HL-60 (cell line): ENCODE measurements at regions not wholly inside any gene's neighbourhood (a gene's known extent, or its start where the extent isn't known, plus 50 kb on each side); places are given as distances from the start of the nearest gene placed in this dataset.
"Not testable (repeated sequence)": the region's sequence is repeated elsewhere in the genome, so short reads cannot be mapped to it uniquely, and the experiment has no call there.

Experiments used
- DNase-seq, 2 experiments: peaks; one replicate each; pipeline ENCODE4 v3.0.0-alpha.2; 2010 to 2020; ENCODE audit warnings: low read depth in 1 of 2, low spot score in 1 of 2
- H3K27ac ChIP-seq: fragments of 250-450 bp; sonication (Bioruptor Pico); replicated peaks from 2 replicates; pipeline ENCODE4 v1.5.1; 2020; ENCODE audit warnings: mild to moderate bottlenecking, moderate library complexity
- H3K27me3 ChIP-seq: fragments of 250-450 bp; sonication (Bioruptor Pico); 2 replicates; pipeline ENCODE4 v1.5.1; 2021; ENCODE audit warnings: mild to moderate bottlenecking, moderate library complexity; ENCODE audit not compliant: insufficient read depth, poor library complexity, severe bottlenecking
- H3K4me3 ChIP-seq: replicated peaks from 2 replicates; pipeline ENCODE4 v1.5.1; 2011; ENCODE audit warnings: mild to moderate bottlenecking, control low read depth, low read length; ENCODE audit not compliant: insufficient read depth
- GABPA ChIP-seq: IDR thresholded peaks from 2 replicates; pipeline ENCODE4 v1.6.1; 2012; ENCODE audit warnings: low read depth
- POLR2AphosphoS5 ChIP-seq: IDR thresholded peaks from 2 replicates; pipeline ENCODE4 v1.6.1; 2012; ENCODE audit warnings: low read depth
- SPI1 ChIP-seq: IDR thresholded peaks from 2 replicates; pipeline ENCODE4 v1.6.1; 2012; ENCODE audit warnings: low read depth, mild to moderate bottlenecking, borderline replicate concordance
- TF ChIP-seq, protein P1 (sequence below): IDR thresholded peaks from one replicate; pipeline ENCODE4 v1.5.1; 2011; ENCODE audit warnings: low read length, control low read depth, inconsistent platforms; ENCODE audit not compliant: insufficient read depth
- TF ChIP-seq, protein P2 (sequence below): IDR thresholded peaks from 2 replicates; pipeline ENCODE4 v1.6.1; 2012; ENCODE audit warnings: low read depth; ENCODE audit not compliant: insufficient replicate concordance

DNA sequence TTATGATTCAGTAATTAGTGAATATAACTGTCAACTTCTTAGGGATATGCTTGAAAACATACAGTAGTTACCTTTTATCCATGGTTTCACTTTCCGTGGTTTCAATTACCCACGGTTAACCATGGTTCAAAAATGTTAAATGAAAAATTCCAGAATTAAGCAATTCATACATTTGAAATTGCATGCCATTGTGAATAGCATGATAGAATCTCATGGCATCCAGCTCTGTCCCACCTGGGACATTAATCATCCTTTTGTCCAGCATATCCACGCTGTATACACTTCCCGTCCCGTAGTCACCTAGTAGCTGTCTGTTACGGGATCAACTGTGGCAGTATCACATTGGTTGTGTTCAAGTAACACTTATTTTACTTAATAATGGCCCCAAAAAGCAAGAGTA, 781.7 kb upstream of the CITED2 start:
- H3K27ac ChIP-seq: no peak overlapping the region
- TF ChIP-seq GABPA (no peak), SPI1 (no peak)
- TF ChIP-seq, protein P1, sequence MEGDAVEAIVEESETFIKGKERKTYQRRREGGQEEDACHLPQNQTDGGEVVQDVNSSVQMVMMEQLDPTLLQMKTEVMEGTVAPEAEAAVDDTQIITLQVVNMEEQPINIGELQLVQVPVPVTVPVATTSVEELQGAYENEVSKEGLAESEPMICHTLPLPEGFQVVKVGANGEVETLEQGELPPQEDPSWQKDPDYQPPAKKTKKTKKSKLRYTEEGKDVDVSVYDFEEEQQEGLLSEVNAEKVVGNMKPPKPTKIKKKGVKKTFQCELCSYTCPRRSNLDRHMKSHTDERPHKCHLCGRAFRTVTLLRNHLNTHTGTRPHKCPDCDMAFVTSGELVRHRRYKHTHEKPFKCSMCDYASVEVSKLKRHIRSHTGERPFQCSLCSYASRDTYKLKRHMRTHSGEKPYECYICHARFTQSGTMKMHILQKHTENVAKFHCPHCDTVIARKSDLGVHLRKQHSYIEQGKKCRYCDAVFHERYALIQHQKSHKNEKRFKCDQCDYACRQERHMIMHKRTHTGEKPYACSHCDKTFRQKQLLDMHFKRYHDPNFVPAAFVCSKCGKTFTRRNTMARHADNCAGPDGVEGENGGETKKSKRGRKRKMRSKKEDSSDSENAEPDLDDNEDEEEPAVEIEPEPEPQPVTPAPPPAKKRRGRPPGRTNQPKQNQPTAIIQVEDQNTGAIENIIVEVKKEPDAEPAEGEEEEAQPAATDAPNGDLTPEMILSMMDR: no peak
- TF ChIP-seq, protein P2, sequence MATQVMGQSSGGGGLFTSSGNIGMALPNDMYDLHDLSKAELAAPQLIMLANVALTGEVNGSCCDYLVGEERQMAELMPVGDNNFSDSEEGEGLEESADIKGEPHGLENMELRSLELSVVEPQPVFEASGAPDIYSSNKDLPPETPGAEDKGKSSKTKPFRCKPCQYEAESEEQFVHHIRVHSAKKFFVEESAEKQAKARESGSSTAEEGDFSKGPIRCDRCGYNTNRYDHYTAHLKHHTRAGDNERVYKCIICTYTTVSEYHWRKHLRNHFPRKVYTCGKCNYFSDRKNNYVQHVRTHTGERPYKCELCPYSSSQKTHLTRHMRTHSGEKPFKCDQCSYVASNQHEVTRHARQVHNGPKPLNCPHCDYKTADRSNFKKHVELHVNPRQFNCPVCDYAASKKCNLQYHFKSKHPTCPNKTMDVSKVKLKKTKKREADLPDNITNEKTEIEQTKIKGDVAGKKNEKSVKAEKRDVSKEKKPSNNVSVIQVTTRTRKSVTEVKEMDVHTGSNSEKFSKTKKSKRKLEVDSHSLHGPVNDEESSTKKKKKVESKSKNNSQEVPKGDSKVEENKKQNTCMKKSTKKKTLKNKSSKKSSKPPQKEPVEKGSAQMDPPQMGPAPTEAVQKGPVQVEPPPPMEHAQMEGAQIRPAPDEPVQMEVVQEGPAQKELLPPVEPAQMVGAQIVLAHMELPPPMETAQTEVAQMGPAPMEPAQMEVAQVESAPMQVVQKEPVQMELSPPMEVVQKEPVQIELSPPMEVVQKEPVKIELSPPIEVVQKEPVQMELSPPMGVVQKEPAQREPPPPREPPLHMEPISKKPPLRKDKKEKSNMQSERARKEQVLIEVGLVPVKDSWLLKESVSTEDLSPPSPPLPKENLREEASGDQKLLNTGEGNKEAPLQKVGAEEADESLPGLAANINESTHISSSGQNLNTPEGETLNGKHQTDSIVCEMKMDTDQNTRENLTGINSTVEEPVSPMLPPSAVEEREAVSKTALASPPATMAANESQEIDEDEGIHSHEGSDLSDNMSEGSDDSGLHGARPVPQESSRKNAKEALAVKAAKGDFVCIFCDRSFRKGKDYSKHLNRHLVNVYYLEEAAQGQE: no peak
- no peak for DNase-seq
- no peaks in the 10 kb centered on the region for H3K27me3 ChIP-seq
- H3K4me3 ChIP-seq: no peak overlapping the region

DNA sequence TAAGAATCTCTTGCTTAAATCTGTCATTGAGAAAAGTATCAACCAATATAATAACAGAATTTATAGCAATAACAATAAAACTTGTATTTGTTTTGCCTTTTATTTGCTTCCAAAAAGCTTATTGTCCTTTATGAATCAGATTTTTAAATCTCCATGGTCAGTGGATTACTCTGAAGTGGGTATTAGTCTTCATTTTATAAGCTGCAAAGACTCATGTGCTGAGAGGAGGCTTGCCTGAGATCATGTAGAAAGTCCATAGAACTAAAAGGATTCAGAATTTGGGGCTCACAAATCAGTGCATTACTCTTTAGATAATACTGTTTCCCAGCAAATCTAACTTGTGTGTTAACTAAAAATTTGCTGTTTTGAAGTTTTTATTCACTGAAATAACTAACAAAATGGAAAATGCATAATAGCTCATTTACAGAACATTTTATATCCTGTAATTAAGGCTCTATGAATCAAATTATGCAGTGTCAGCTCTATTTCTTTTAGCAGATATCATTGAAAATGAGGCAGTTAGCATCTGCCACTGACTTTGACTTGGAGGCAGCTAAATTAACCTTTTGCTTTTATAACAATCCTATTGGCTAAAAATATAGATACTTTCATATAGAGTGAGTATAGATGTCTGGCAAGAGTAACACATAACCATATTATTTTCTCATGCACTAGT, 781.1 kb upstream of the CITED2 start:
- no peak overlapping the region for H3K4me3 ChIP-seq
- H3K27me3 ChIP-seq: no peaks in the 10 kb centered on the region
- TF ChIP-seq, protein P1: no peak
- no peak for TF ChIP-seq GABPA
- TF ChIP-seq, protein P2: no peak
- TF ChIP-seq SPI1: no peak
- TF ChIP-seq POLR2AphosphoS5: no peak
- no peak overlapping the region for H3K27ac ChIP-seq
- no peak for DNase-seq

DNA sequence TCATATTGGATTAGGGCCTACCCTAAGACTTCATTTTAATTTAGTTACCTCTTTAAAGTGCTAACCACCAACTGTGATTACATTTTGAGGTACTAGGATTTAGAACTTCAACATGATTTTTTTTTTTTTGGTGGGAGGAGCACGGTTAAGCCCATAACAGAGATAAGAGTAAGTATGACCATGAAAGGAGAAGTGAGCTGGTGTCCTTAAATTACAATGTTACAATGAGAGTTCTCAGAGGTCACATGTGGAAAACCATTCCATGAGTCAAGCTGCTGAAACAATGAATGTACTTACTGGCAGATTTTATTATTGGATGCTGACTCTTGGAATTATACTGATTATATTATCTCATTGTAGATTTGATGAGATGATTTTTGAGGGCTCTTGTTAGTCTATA, 779.3 kb upstream of the CITED2 start:
- Histone ChIP-seq H3K27me3 (no peaks in the 10 kb centered on the region), H3K4me3 (no peak overlapping the region), H3K27ac (no peak overlapping the region)
- no peak for DNase-seq
- TF ChIP-seq POLR2AphosphoS5 (no peak), SPI1 (no peak)
- TF ChIP-seq, protein P2: no peak
- TF ChIP-seq, protein P1: no peak

DNA sequence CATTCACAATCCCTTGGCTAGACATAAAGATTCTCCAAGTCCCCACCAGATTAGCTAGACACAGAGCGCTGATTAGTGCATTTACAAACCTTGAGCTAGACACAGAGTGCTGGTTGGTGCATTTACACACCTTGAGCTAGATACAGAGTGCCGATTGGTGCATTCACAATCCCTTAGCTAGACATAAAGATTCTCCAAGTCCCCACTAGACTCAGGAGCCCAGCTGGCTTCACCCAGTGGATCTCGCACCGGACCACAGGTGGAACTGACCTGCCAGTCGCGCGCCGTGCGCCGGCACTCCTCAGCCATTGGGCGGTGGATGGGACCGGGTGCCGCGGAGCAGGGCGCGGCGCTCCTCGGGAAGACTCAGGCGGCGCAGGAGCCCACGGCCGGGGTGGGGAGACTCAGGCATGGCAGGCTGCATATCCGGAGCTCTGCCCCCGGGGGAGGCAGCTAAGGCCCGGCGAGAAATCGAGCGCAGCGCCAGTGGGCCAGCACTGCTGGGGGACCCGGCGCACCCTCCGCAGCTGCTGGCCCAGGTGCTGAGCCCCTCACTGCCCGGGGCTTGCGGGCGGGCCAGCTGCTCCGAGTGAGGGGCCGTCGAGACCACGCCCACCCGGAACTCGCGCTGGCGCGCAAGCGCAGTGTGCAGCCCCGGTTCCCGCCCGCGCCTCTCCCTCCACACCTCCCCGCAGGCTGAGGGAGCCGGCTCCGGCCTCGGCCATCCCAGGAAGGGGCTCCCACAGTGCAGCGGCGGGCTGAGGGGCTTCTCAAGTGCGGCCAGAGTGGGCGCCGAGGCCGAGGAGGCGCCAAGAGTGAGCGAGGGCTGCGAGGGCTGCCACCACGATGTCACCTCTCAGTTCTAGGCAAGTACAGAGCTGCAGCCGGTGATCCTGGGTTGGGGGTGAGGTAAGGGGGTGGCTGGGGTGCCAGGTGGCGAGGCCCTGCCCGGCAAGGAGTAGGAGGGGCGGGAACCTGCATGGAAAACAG, 773.7 kb upstream of the CITED2 start:
- H3K27ac ChIP-seq, H3K4me3 ChIP-seq, DNase-seq, H3K27me3 ChIP-seq: not testable (repeated sequence)
